ENCODE measurements at regions not wholly inside any gene's neighbourhood (a gene's known extent, or its start where the extent isn't known, plus 50 kb on each side); places are given as distances from the start of the nearest gene placed in this dataset.

DNA sequence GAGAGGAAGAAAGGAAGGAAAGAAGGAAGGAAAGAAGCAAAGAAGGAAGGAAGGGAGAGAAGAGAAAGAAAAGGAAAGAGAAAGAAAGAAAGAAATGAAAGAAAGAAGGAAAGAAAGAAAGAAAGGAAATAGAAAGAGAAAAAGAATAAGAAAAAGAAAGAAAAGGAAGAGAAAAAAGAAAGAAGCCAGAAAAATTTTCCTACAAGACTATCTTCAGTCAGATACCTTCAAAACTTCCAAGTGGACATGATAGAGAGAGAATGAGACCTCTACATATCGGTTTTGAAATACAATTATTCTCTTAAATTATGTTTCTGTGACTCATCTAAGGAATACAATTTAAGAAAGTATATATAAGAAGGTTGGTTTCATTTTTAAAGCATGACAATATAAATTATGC lies 1369.0 kb downstream of the ZPLD1 start:
- no peaks in the 10 kb centered on the region for H3K4me1 ChIP-seq (ENCODE audit: control insufficient read depth in 2 of 2, insufficient read depth in 2 of 2, low read length in 2 of 2)
- H3K27ac ChIP-seq (ENCODE audit: low read depth in 1 of 2, low read length in 1 of 2) = no peak overlapping the region
- WGBS = 76% methylated on average over 1 of the region's 1 CpG

GRCh38 chr3:103810167-103810566 lies 1375.4 kb downstream of the ZPLD1 start:
- no peak overlapping the region for H3K27ac ChIP-seq (ENCODE audit: low read depth in 1 of 2, low read length in 1 of 2)
- H3K36me3 ChIP-seq (ENCODE audit: control insufficient read depth in 2 of 2, insufficient read depth in 2 of 2, low read length in 1 of 2) = no peaks in the 10 kb centered on the region
- H3K27me3 ChIP-seq (ENCODE audit: control insufficient read depth in 2 of 2, insufficient read depth in 1 of 2, low read length in 1 of 2) = no peaks in the 10 kb centered on the region
- 93% methylated on average over 2 of the region's 2 CpGs for WGBS
- DNase-seq (ENCODE audit: low read depth in 6 of 9, low spot score in 9 of 9) = no peak
- H3K4me3 ChIP-seq (ENCODE audit: low read length in 2 of 2) = no peak overlapping the region
- no peaks in the 10 kb centered on the region for H3K4me1 ChIP-seq (ENCODE audit: control insufficient read depth in 2 of 2, insufficient read depth in 2 of 2, low read length in 2 of 2)
- peaks cover 3 to 16% of the 10 kb centered on the region in 2 donors for H3K9me3 ChIP-seq (ENCODE audit: control insufficient read depth in 2 of 2, insufficient read depth in 1 of 2, low read length in 1 of 2)

More for the DNA sequence above, 1369.0 kb downstream of the ZPLD1 start:
- no peaks in the 10 kb centered on the region for H3K27me3 ChIP-seq (ENCODE audit: control insufficient read depth in 2 of 2, insufficient read depth in 1 of 2, low read length in 1 of 2)
- H3K36me3 ChIP-seq (ENCODE audit: control insufficient read depth in 2 of 2, insufficient read depth in 2 of 2, low read length in 1 of 2) = no peaks in the 10 kb centered on the region
- H3K9me3 ChIP-seq (ENCODE audit: control insufficient read depth in 2 of 2, insufficient read depth in 1 of 2, low read length in 1 of 2) = peaks cover 2 to 12% of the 10 kb centered on the region in 2 donors
- no peak overlapping the region for H3K4me3 ChIP-seq (ENCODE audit: low read length in 2 of 2)
- no peak for DNase-seq (ENCODE audit: low read depth in 6 of 9, low spot score in 9 of 9)

GRCh38 chr3:103813955-103814354 lies 1379.1 kb downstream of the ZPLD1 start:
- no peaks in the 10 kb centered on the region for H3K4me1 ChIP-seq (ENCODE audit: control insufficient read depth in 2 of 2, insufficient read depth in 2 of 2, low read length in 2 of 2)
- no peaks in the 10 kb centered on the region for H3K36me3 ChIP-seq (ENCODE audit: control insufficient read depth in 2 of 2, insufficient read depth in 2 of 2, low read length in 1 of 2)
- H3K27ac ChIP-seq (ENCODE audit: low read depth in 1 of 2, low read length in 1 of 2) = no peak overlapping the region
- no peaks in the 10 kb centered on the region for H3K27me3 ChIP-seq (ENCODE audit: control insufficient read depth in 2 of 2, insufficient read depth in 1 of 2, low read length in 1 of 2)
- 93% methylated on average over 1 of the region's 1 CpG for WGBS
- no peak overlapping the region for H3K4me3 ChIP-seq (ENCODE audit: low read length in 2 of 2)
- peaks cover 0 to 4% of the 10 kb centered on the region in 2 donors for H3K9me3 ChIP-seq (ENCODE audit: control insufficient read depth in 2 of 2, insufficient read depth in 1 of 2, low read length in 1 of 2)
- DNase-seq (ENCODE audit: low read depth in 6 of 9, low spot score in 9 of 9) = no peak

DNA sequence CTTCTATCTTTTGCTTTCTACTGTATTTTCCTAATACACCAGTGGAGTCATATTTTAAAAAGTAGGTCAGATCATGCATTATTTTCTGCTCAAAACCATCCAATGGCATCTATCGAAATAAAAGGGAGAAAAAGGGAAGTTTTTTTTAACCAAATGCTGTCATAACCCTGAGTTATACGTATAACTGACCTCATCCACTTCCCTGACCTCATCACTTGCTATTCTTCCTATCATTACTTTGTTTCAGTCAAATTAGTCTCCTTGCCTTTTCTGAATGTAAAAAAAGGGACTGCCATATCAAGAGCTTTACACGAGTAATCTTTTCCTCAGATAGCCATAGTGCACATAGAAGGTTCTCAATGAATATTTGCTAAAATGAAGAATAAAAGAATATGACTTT lies 1383.6 kb downstream of the ZPLD1 start:
- DNase-seq (ENCODE audit: low read depth in 6 of 9, low spot score in 9 of 9) = no peak
- no peaks in the 10 kb centered on the region for H3K27me3 ChIP-seq (ENCODE audit: control insufficient read depth in 2 of 2, insufficient read depth in 1 of 2, low read length in 1 of 2)
- no peaks in the 10 kb centered on the region for H3K4me1 ChIP-seq (ENCODE audit: control insufficient read depth in 2 of 2, insufficient read depth in 2 of 2, low read length in 2 of 2)
- 81% methylated on average over 3 of the region's 3 CpGs for WGBS
- H3K36me3 ChIP-seq (ENCODE audit: control insufficient read depth in 2 of 2, insufficient read depth in 2 of 2, low read length in 1 of 2) = no peaks in the 10 kb centered on the region
- H3K27ac ChIP-seq (ENCODE audit: low read depth in 1 of 2, low read length in 1 of 2) = no peak overlapping the region
- no peak overlapping the region for H3K4me3 ChIP-seq (ENCODE audit: low read length in 2 of 2)
- peaks cover 0 to 4% of the 10 kb centered on the region in 2 donors for H3K9me3 ChIP-seq (ENCODE audit: control insufficient read depth in 2 of 2, insufficient read depth in 1 of 2, low read length in 1 of 2)

DNA sequence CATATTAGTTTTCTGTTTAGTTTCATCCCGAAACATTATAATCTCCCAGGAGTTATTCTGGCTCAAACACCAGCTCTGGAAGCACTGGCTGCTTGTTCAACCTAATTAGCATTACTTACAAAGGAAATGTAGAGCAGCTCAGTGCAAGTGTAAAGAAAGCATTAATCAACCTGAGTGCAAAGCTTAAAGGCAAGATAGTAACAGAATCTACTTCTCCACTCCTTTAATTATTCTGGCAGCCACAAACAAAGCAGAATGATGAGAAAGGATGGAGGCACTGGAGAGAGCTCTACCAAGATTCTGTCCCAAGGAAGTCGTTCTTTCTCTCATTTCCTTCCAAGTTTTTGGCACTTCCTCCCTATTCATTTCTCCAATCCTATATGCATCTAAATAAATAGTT lies 1384.0 kb downstream of the ZPLD1 start:
- Histone ChIP-seq H3K27me3 (ENCODE audit: control insufficient read depth in 2 of 2, insufficient read depth in 1 of 2, low read length in 1 of 2) (no peaks in the 10 kb centered on the region), H3K4me1 (ENCODE audit: control insufficient read depth in 2 of 2, insufficient read depth in 2 of 2, low read length in 2 of 2) (no peaks in the 10 kb centered on the region), H3K27ac (ENCODE audit: low read depth in 1 of 2, low read length in 1 of 2) (no peak overlapping the region), H3K4me3 (ENCODE audit: low read length in 2 of 2) (no peak overlapping the region), H3K36me3 (ENCODE audit: control insufficient read depth in 2 of 2, insufficient read depth in 2 of 2, low read length in 1 of 2) (no peaks in the 10 kb centered on the region), H3K9me3 (ENCODE audit: control insufficient read depth in 2 of 2, insufficient read depth in 1 of 2, low read length in 1 of 2) (no peaks in the 10 kb centered on the region)
- no peak for DNase-seq (ENCODE audit: low read depth in 6 of 9, low spot score in 9 of 9)
- 60% methylated on average over 2 of the region's 2 CpGs for WGBS

- no peak overlapping the region for H3K27ac ChIP-seq (ENCODE audit: low read depth in 1 of 2, low read length in 1 of 2)
- no peaks in the 10 kb centered on the region for H3K36me3 ChIP-seq (ENCODE audit: control insufficient read depth in 2 of 2, insufficient read depth in 2 of 2, low read length in 1 of 2)
- H3K4me3 ChIP-seq (ENCODE audit: low read length in 2 of 2) = no peak overlapping the region
- H3K4me1 ChIP-seq (ENCODE audit: control insufficient read depth in 2 of 2, insufficient read depth in 2 of 2, low read length in 2 of 2) = no peaks in the 10 kb centered on the region
- no peaks in the 10 kb centered on the region for H3K9me3 ChIP-seq (ENCODE audit: control insufficient read depth in 2 of 2, insufficient read depth in 1 of 2, low read length in 1 of 2)
- DNase-seq (ENCODE audit: low read depth in 6 of 9, low spot score in 9 of 9) = no peak
- no peaks in the 10 kb centered on the region for H3K27me3 ChIP-seq (ENCODE audit: control insufficient read depth in 2 of 2, insufficient read depth in 1 of 2, low read length in 1 of 2)
These were observed 1390.8 kb downstream of the ZPLD1 start for GRCh38 chr3:103825586-103825985.

DNA sequence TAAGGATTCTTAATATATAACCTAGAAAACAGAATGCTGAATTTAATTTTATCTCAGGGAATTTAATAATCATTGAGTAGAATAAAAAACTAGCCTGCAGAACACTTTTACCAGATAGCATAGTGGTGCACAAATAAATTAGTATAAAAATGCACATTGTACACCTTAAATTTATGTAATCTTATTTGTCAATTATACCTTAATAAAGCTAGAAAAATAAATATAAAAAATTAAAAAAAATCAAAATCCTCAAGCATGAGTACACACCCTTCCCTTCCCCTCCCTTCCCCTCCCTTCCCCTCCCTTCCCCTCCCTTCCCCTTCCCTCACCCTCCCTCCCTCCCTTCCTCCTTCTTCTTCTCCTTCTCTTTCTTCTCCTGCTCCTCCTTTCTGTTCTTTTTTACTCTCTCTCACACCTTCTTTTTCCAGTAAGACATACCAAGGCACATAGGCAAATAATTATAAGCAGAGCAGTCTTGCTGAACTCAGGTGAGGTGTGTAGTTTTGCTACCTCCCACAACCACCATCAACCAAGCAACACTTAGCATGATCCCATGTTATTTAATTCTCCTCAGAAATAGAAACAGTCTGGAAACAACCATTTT lies 1395.0 kb downstream of the ZPLD1 start:
- H3K27me3 ChIP-seq (ENCODE audit: control insufficient read depth in 2 of 2, insufficient read depth in 1 of 2, low read length in 1 of 2) = no peaks in the 10 kb centered on the region
- H3K36me3 ChIP-seq (ENCODE audit: control insufficient read depth in 2 of 2, insufficient read depth in 2 of 2, low read length in 1 of 2) = no peaks in the 10 kb centered on the region
- peaks cover 0 to 2% of the 10 kb centered on the region in 2 donors for H3K9me3 ChIP-seq (ENCODE audit: control insufficient read depth in 2 of 2, insufficient read depth in 1 of 2, low read length in 1 of 2)
- no peak overlapping the region for H3K4me3 ChIP-seq (ENCODE audit: low read length in 2 of 2)
- no peak for DNase-seq (ENCODE audit: low read depth in 6 of 9, low spot score in 9 of 9)
- no peaks in the 10 kb centered on the region for H3K4me1 ChIP-seq (ENCODE audit: control insufficient read depth in 2 of 2, insufficient read depth in 2 of 2, low read length in 2 of 2)
- no peak overlapping the region for H3K27ac ChIP-seq (ENCODE audit: low read depth in 1 of 2, low read length in 1 of 2)

DNA sequence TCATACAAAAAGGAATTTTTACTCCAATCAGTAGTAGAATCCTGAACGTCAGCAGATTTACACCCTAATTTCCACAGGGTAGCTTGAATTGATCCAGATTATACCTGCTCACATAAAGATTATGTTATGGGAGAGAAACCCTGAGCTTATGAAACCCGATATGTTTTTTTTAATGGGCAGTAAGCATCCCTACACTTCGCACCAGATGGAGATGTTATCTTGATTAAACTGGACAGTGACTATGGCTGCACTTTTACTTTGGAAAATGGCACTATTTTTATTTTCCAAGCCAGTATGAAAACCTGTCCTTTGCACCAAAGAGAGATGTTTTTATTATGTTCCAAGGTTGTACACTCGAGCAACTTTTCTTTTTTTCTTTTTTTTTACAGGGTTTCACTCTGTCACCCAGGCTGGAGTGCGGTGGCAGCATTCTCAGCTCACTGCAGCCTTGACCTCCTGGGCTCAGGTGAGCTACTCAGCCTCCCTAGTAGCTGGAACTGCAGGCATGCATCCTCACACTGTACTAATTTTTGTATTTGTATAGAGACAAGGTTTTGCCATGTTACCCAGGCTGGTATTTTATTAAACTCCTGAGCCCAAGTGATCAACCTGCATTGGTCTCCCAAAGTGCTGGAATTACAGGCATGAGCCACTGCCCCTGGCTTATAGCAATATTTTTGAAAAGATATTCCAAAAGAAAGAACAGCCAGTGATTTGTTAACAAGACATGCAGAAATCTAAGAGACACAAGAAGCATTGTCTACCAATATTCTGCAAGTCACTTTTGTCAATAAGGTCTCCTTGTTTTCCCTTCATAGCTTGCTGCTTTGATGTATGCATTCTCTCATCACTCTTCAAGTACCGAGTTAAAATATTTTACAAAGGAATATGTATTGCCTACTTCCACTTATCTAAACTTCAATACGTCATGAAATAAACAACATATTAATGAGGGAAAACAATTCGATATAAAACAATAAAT lies 1412.6 kb downstream of the ZPLD1 start:
- H3K4me1 ChIP-seq (ENCODE audit: control insufficient read depth in 2 of 2, insufficient read depth in 2 of 2, low read length in 2 of 2) = no peaks in the 10 kb centered on the region
- H3K27ac ChIP-seq (ENCODE audit: low read depth in 1 of 2, low read length in 1 of 2) = no peak overlapping the region
- no peaks in the 10 kb centered on the region for H3K36me3 ChIP-seq (ENCODE audit: control insufficient read depth in 2 of 2, insufficient read depth in 2 of 2, low read length in 1 of 2)
- no peaks in the 10 kb centered on the region for H3K27me3 ChIP-seq (ENCODE audit: control insufficient read depth in 2 of 2, insufficient read depth in 1 of 2, low read length in 1 of 2)
- 88% methylated on average over 8 of the region's 8 CpGs for WGBS
- H3K9me3 ChIP-seq (ENCODE audit: control insufficient read depth in 2 of 2, insufficient read depth in 1 of 2, low read length in 1 of 2) = no peaks in the 10 kb centered on the region
- no peak for DNase-seq (ENCODE audit: low read depth in 6 of 9, low spot score in 9 of 9)
- no peak overlapping the region for H3K4me3 ChIP-seq (ENCODE audit: low read length in 2 of 2)

- no peak overlapping the region for H3K4me3 ChIP-seq (ENCODE audit: low read length in 2 of 2)
These were observed 1417.0 kb downstream of the ZPLD1 start for GRCh38 chr3:103851793-103852192.

More at GRCh38 chr3:103851793-103852192, 1417.0 kb downstream of the ZPLD1 start:
- no peaks in the 10 kb centered on the region for H3K9me3 ChIP-seq (ENCODE audit: control insufficient read depth in 2 of 2, insufficient read depth in 1 of 2, low read length in 1 of 2)
- H3K36me3 ChIP-seq (ENCODE audit: control insufficient read depth in 2 of 2, insufficient read depth in 2 of 2, low read length in 1 of 2) = no peaks in the 10 kb centered on the region
- H3K4me1 ChIP-seq (ENCODE audit: control insufficient read depth in 2 of 2, insufficient read depth in 2 of 2, low read length in 2 of 2) = no peaks in the 10 kb centered on the region
- no peak for DNase-seq (ENCODE audit: low read depth in 6 of 9, low spot score in 9 of 9)
- no peaks in the 10 kb centered on the region for H3K27me3 ChIP-seq (ENCODE audit: control insufficient read depth in 2 of 2, insufficient read depth in 1 of 2, low read length in 1 of 2)
- H3K27ac ChIP-seq (ENCODE audit: low read depth in 1 of 2, low read length in 1 of 2) = no peak overlapping the region
